Uterus (tissue), 2 donors: ENCODE measurements at regions not wholly inside any gene's neighbourhood (a gene's known extent, or its start where the extent isn't known, plus 50 kb on each side); places are given as distances from the start of the nearest gene placed in this dataset.

Experiments
- CTCF ChIP-seq, 4 experiments: fragments of 200-600 bp in 2 of 4; fragments of 450-650 bp in 2 of 4; sonication (generic) in 2 of 4; IDR thresholded peaks; one replicate each; pipeline ENCODE4 v1.5.1; 2016 to 2019; ENCODE audit warnings: antibody characterized with exemption in 4 of 4, mild to moderate bottlenecking in 2 of 4, moderate library complexity in 1 of 4
- POLR2A ChIP-seq, 2 donors: fragments of 450-650 bp; IDR thresholded peaks; one replicate each; pipeline ENCODE4 v1.6.1; 2016; ENCODE audit warnings: antibody characterized with exemption in 2 of 2, mild to moderate bottlenecking in 1 of 2, moderate library complexity in 1 of 2

DNA sequence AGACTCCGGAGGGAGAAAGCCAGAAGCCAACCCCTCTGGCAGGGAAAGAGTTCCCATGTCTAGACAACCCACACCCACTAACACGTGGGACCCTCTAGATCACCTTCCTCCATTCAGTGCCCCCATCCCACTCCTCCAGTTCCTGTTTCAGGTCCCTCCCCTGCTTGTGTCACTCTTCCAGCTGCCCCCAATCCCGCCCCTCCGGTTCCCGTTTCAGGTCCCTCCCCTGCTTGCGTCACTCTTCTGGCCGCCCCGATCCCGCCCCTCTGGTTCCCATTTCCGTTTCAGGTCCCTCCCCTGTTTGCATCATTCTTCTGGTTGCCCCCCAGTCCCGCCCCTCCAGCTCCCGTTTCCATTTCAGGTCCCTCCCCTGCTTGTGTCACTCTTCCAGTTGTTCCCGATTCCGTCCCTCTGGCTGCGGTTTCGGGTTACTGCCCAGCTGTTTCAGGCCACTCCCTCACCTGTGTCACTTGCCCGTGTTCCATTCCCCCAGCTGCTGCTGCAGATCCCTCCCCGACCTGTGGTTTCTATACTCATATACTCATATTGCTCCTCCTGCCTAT lies 64.8 kb upstream of the RANBP6 start:
- TF ChIP-seq POLR2A (IDR thresholded peaks at IDR 0.05), result peak in 1 of 2 donors; percentile 12
- TF ChIP-seq CTCF (IDR thresholded peaks at IDR 0.05), result peak in 1 of 4 experiments; percentile 28
